Ascending aorta (tissue), 2 donors: ENCODE measurements at regions not wholly inside any gene's neighbourhood (a gene's known extent, or its start where the extent isn't known, plus 50 kb on each side); places are given as distances from the start of the nearest gene placed in this dataset.

Source experiments
- DNase-seq, 2 donors: peaks; one replicate each; pipeline ENCODE4 v3.0.0-alpha.2; 2019; ENCODE audit warnings: low spot score in 2 of 2
- H3K27ac ChIP-seq, 2 donors: fragments of 200-600 bp; sonication (generic); one replicate each; pipeline ENCODE4 v1.5.1; 2016 to 2017; ENCODE audit warnings: mild to moderate bottlenecking in 1 of 2
- H3K27me3 ChIP-seq: fragments of 200-600 bp; sonication (generic); one replicate; pipeline ENCODE4 v1.5.1; 2017
- H3K36me3 ChIP-seq, 2 donors: fragments of 200-600 bp; sonication (generic); one replicate each; pipeline ENCODE4 v1.5.1; 2016
- H3K4me1 ChIP-seq, 2 donors: fragments of 200-600 bp; sonication (generic); one replicate each; pipeline ENCODE4 v1.5.1; 2016 to 2017; ENCODE audit warnings: mild to moderate bottlenecking in 1 of 2
- H3K4me3 ChIP-seq, 2 donors: fragments of 200-600 bp; sonication (generic); one replicate each; pipeline ENCODE4 v1.5.1; 2016 to 2017; ENCODE audit warnings: mild to moderate bottlenecking in 1 of 2
- H3K9me3 ChIP-seq, 2 donors: fragments of 200-600 bp; sonication (generic); one replicate each; pipeline ENCODE4 v1.5.1; 2016
- CTCF ChIP-seq, 3 experiments: fragments of 200-600 bp in 2 of 3; fragments of 450-650 bp in 1 of 3; sonication (generic) in 2 of 3; IDR thresholded peaks; one replicate each; pipeline ENCODE4 v1.5.1; 2016 to 2019; ENCODE audit warnings: antibody characterized with exemption in 3 of 3, mild to moderate bottlenecking in 1 of 3, moderate library complexity in 1 of 3
- intact Hi-C: fragments of 100-400 bp; cut with DNase I; formaldehyde crosslinking; loops from one replicate; pipeline ENCODE4 v1.15.1; 2023

GRCh38 chr6:113488812-113489685, 368.1 kb upstream of the MARCKS start:
- Histone ChIP-seq H3K27ac (no peak overlapping the region), H3K36me3 (no peaks in the 10 kb centered on the region), H3K4me3 (no peak overlapping the region), H3K4me1 (no peaks in the 10 kb centered on the region), H3K9me3 (no peaks in the 10 kb centered on the region), H3K27me3 (no peaks in the 10 kb centered on the region)
- TF ChIP-seq CTCF (IDR thresholded peaks at IDR 0.05): no peak
- intact Hi-C loops: no loop called here
- DNase-seq: no peak

- no peaks in the 10 kb centered on the region for H3K4me1 ChIP-seq
- no peak for DNase-seq
- intact Hi-C loops: no loop called here
- no peak overlapping the region for H3K27ac ChIP-seq
- H3K9me3 ChIP-seq: no peaks in the 10 kb centered on the region
- no peak for TF ChIP-seq CTCF (IDR thresholded peaks at IDR 0.05)
- H3K27me3 ChIP-seq: no peaks in the 10 kb centered on the region
- H3K36me3 ChIP-seq: no peaks in the 10 kb centered on the region
- H3K4me3 ChIP-seq: no peak overlapping the region
These were observed 367.0 kb upstream of the MARCKS start for GRCh38 chr6:113489952-113490746.

DNA sequence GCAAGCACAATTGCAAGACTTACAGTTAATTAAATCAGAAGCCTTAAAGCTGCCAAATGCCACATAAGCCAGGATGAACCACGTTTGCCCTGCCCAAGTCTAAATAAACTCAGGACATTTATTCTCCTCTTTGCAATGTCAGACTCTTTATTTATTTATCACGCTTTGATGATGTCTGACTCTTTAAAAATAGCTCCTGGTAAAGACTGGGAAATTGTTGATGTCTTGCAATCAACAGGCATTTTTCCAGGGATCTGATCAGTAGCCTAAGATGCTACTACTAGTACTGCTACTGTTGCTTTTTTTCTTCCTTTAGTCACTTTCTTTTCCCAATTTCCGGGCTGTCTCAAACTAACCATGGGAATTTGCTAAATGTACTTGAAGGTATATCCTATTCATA, 365.8 kb upstream of the MARCKS start:
- Histone ChIP-seq H3K27ac (no peak overlapping the region), H3K27me3 (no peaks in the 10 kb centered on the region), H3K4me3 (no peak overlapping the region), H3K36me3 (no peaks in the 10 kb centered on the region), H3K9me3 (no peaks in the 10 kb centered on the region), H3K4me1 (no peaks in the 10 kb centered on the region)
- no peak for TF ChIP-seq CTCF (IDR thresholded peaks at IDR 0.05)
- DNase-seq: no peak
- intact Hi-C loops: no loop called here

- DNase-seq: no peak
- TF ChIP-seq CTCF (IDR thresholded peaks at IDR 0.05): no peak
- no peaks in the 10 kb centered on the region for H3K27me3 ChIP-seq
- no peaks in the 10 kb centered on the region for H3K4me1 ChIP-seq
- H3K36me3 ChIP-seq: no peaks in the 10 kb centered on the region
- H3K4me3 ChIP-seq: no peak overlapping the region
- intact Hi-C loops: no loop called here
- no peaks in the 10 kb centered on the region for H3K9me3 ChIP-seq
- H3K27ac ChIP-seq: no peak overlapping the region
These were observed 363.2 kb upstream of the MARCKS start for GRCh38 chr6:113493991-113494390.

- no peak for TF ChIP-seq CTCF (IDR thresholded peaks at IDR 0.05)
- intact Hi-C loops: no loop called here
These were observed 361.6 kb upstream of the MARCKS start for GRCh38 chr6:113495521-113495920.

More at GRCh38 chr6:113495521-113495920, 361.6 kb upstream of the MARCKS start:
- Histone ChIP-seq H3K4me1 (no peaks in the 10 kb centered on the region), H3K27ac (no peak overlapping the region), H3K27me3 (no peaks in the 10 kb centered on the region), H3K9me3 (no peaks in the 10 kb centered on the region), H3K36me3 (no peaks in the 10 kb centered on the region), H3K4me3 (no peak overlapping the region)
- no peak for DNase-seq
